ENCODE measurements at regions not wholly inside any gene's neighbourhood (a gene's known extent, or its start where the extent isn't known, plus 50 kb on each side); places are given as distances from the start of the nearest gene placed in this dataset.

DNA sequence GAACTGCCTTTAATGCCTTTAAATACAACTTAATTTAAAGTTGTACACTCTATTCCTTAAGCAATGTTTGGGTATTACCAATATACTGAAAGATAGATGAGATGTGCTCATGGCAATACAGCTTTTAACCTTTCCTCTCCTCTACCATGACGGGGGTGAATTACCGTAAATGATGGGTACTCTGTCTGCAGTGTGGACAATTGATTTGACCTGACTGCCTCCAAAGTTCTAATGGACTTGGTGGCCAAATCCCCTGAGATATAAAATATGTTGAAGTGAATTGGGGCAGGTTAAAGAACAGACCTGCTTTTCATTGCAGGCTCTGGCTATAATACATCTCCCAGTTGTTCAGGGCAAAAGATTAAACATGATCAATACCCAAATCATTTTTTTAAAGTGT lies 367.4 kb upstream of the NR5A2 start:
- ATAC-seq (no peak), DNase-seq (no peak)
- ChIA-PET CTCF (no interaction called here), POLR2A (no interaction called here)
- intact Hi-C loops (cut with micrococcal nuclease) = no loop called here
- TF ChIP-seq, protein P1, sequence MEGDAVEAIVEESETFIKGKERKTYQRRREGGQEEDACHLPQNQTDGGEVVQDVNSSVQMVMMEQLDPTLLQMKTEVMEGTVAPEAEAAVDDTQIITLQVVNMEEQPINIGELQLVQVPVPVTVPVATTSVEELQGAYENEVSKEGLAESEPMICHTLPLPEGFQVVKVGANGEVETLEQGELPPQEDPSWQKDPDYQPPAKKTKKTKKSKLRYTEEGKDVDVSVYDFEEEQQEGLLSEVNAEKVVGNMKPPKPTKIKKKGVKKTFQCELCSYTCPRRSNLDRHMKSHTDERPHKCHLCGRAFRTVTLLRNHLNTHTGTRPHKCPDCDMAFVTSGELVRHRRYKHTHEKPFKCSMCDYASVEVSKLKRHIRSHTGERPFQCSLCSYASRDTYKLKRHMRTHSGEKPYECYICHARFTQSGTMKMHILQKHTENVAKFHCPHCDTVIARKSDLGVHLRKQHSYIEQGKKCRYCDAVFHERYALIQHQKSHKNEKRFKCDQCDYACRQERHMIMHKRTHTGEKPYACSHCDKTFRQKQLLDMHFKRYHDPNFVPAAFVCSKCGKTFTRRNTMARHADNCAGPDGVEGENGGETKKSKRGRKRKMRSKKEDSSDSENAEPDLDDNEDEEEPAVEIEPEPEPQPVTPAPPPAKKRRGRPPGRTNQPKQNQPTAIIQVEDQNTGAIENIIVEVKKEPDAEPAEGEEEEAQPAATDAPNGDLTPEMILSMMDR (IDR thresholded peaks at IDR 0.05) = no peak
- Mint-ChIP-seq H3K4me3 (no peak overlapping the region), H3K9me3 (no peaks in the 10 kb centered on the region), H3K36me3 (ENCODE audit: low read depth) (no peaks in the 10 kb centered on the region), H3K27me3 (peaks cover 17% of the 10 kb centered on the region), H3K4me1 (ENCODE audit: low read depth) (no peaks in the 10 kb centered on the region), H3K27ac (no peak overlapping the region)

DNA sequence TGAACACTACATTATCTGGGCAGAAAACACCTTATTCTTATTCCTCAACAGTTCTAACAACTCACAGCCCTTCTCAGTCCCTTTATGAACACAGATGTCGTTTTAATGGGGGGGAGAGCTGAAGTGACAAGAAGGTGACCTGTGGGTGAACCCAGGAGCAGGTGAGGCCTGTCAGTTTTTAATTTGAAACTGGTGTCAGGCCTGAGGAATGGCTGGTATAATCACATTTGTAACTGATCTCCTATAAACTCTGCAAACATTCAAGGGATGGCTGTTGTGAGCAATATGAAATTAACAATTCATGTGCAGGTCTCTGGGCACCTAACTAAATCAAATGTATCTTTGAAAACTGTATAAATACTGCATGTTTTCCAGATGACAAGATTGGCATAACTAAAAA lies 362.1 kb upstream of the NR5A2 start:
- H3K36me3 Mint-ChIP-seq (ENCODE audit: low read depth) = no peaks in the 10 kb centered on the region
- ChIA-PET POLR2A (no interaction called here), CTCF (no interaction called here)
- H3K27me3 Mint-ChIP-seq = peaks cover 4% of the 10 kb centered on the region
- H3K9me3 Mint-ChIP-seq = no peaks in the 10 kb centered on the region
- TF ChIP-seq, protein P1 (IDR thresholded peaks at IDR 0.05) = no peak
- no peaks in the 10 kb centered on the region for H3K4me1 Mint-ChIP-seq (ENCODE audit: low read depth)
- DNase-seq (no peak), ATAC-seq (no peak)
- intact Hi-C loops (cut with micrococcal nuclease) = no loop called here
- H3K4me3 Mint-ChIP-seq = no peak overlapping the region
- H3K27ac Mint-ChIP-seq = no peak overlapping the region

DNA sequence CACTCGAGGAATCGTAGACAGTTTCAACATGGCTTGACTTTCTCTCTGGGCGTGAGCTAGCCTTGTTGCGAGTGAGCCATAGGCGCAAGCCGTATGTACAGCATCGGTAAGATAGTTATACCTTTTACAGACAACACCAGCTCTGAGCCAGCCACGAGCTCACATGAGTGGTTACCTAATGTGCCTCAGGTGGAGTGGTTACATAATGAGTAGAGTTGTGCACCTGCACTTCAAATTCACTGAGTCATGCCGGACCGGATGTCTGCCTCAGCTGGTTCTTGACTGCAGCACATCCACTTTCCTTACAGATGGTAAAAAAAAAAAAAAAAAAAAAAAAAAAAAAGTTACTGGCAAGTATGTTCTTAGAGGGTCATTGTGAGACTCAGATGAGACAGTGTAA lies 360.4 kb upstream of the NR5A2 start:
- Mint-ChIP-seq H3K4me3 (no peak overlapping the region), H3K27me3 (peaks cover 4% of the 10 kb centered on the region), H3K4me1 (ENCODE audit: low read depth) (no peaks in the 10 kb centered on the region), H3K27ac (no peak overlapping the region), H3K36me3 (ENCODE audit: low read depth) (no peaks in the 10 kb centered on the region), H3K9me3 (no peaks in the 10 kb centered on the region)
- intact Hi-C loops (cut with micrococcal nuclease) = no loop called here
- ATAC-seq (no peak), DNase-seq (no peak)
- CTCF ChIA-PET = no interaction called here
- TF ChIP-seq, protein P1 (IDR thresholded peaks at IDR 0.05) = no peak
- POLR2A ChIA-PET = no interaction called here

DNA sequence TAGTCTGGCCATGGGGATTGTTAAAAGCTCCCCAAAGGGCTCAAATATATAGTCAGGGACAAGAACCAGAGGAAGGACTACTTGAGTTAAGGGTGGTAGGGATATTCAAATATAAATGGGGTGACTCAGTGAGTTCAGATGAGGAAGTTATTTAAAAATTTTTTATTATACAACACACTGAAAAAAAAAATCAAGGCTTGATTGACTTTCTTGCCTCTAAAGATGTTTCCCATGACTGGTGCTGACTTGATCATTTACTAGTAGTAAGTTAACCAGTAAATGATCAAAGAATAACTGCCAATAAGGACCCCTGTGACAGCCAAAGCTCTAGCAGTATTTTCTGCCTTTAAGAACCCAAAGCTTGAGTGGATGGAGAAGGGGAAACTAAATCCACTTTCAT lies 357.6 kb upstream of the NR5A2 start:
- Mint-ChIP-seq H3K36me3 (ENCODE audit: low read depth) (no peaks in the 10 kb centered on the region), H3K4me1 (ENCODE audit: low read depth) (no peaks in the 10 kb centered on the region), H3K9me3 (no peaks in the 10 kb centered on the region), H3K27ac (no peak overlapping the region), H3K4me3 (no peak overlapping the region), H3K27me3 (no peaks in the 10 kb centered on the region)
- CTCF ChIA-PET = no interaction called here
- DNase-seq = no peak
- POLR2A ChIA-PET = no interaction called here
- intact Hi-C loops (cut with micrococcal nuclease) = no loop called here
- no peak for ATAC-seq
- TF ChIP-seq, protein P1 (IDR thresholded peaks at IDR 0.05) = no peak

DNA sequence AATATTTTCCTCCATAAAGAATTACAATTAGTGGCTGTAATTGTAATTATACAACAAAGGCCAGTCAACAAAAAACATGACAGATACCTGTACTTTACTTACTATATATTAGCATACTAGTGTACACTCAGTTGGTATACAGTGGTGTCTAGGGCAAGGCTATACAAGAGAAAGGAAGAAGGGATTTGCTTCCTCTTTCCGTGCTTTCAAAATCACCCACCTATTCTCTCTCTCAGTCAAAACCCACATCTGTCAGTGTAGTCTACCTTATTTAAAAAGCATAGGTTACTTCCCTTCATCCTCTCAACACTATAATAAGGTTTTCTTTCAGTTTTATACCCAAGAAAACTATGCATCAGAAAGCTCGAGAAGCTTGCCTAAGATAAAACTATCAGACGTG lies 355.8 kb upstream of the NR5A2 start:
- TF ChIP-seq, protein P1 (IDR thresholded peaks at IDR 0.05) = no peak
- no peaks in the 10 kb centered on the region for H3K4me1 Mint-ChIP-seq (ENCODE audit: low read depth)
- no peak overlapping the region for H3K27ac Mint-ChIP-seq
- DNase-seq (no peak), ATAC-seq (no peak)
- ChIA-PET CTCF (no interaction called here), POLR2A (no interaction called here)
- H3K9me3 Mint-ChIP-seq = no peaks in the 10 kb centered on the region
- H3K27me3 Mint-ChIP-seq = no peaks in the 10 kb centered on the region
- H3K4me3 Mint-ChIP-seq = no peak overlapping the region
- intact Hi-C loops (cut with micrococcal nuclease) = no loop called here
- no peaks in the 10 kb centered on the region for H3K36me3 Mint-ChIP-seq (ENCODE audit: low read depth)

All from activated CD8-positive, alpha-beta T cell treated with anti-CD3 and anti-CD28 coated beads for 36 hours (primary cell).